K562 (cell line): ENCODE measurements at regions not wholly inside any gene's neighbourhood (a gene's known extent, or its start where the extent isn't known, plus 50 kb on each side); places are given as distances from the start of the nearest gene placed in this dataset.

Experiments
- ARID1B ChIP-seq: fragments of 450-650 bp; IDR thresholded peaks from 2 replicates; pipeline ENCODE4 v1.6.1; 2016; ENCODE audit warnings: antibody characterized with exemption, mild to moderate bottlenecking, inconsistent platforms
- ARID4B ChIP-seq: sonication (generic); formaldehyde crosslinking; IDR thresholded peaks from 2 replicates; pipeline ENCODE4 v1.8.0; 2022; ENCODE audit warnings: mild to moderate bottlenecking, missing genetic modification reagents
- CBX1 ChIP-seq: sonication (generic); IDR thresholded peaks from 2 replicates; pipeline ENCODE4 v1.6.1; 2016; ENCODE audit warnings: antibody characterized with exemption, low read depth, mild to moderate bottlenecking
- CREB3L1 ChIP-seq: fragments of 450-650 bp; IDR thresholded peaks from 2 replicates; pipeline ENCODE4 v1.6.1; 2014; ENCODE audit warnings: low read depth, mild to moderate bottlenecking, moderate library complexity, borderline replicate concordance
- FOXP4 ChIP-seq: sonication (generic); formaldehyde crosslinking; IDR thresholded peaks from 2 replicates; pipeline ENCODE4 v1.8.0; 2022; ENCODE audit warnings: mild to moderate bottlenecking, missing genetic modification reagents, borderline replicate concordance
- HLTF ChIP-seq: fragments of 450-650 bp; IDR thresholded peaks from 2 replicates; pipeline ENCODE4 v1.6.1; 2016
- HSF4 ChIP-seq: fragments of 250-450 bp; sonication (Bioruptor Pico); IDR thresholded peaks from 2 replicates; pipeline ENCODE4 v2.1.2; 2022; ENCODE audit warnings: mild to moderate bottlenecking, moderate library complexity, borderline replicate concordance
- MBD2 ChIP-seq: sonication (generic); IDR thresholded peaks from 2 replicates; pipeline ENCODE4 v1.6.1; 2016; ENCODE audit warnings: low read depth, borderline replicate concordance
- MCM7 ChIP-seq, 2 experiments: fragments of 450-650 bp; IDR thresholded peaks; 2 replicates each; pipeline ENCODE4 v1.6.1; 2016 to 2018
- PCBP1 ChIP-seq: fragments of 200-400 bp; formaldehyde crosslinking; IDR thresholded peaks from 2 replicates; pipeline ENCODE4 v1.6.1; 2018; ENCODE audit warnings: mild to moderate bottlenecking, low read depth, low read length; ENCODE audit not compliant: poor library complexity, severe bottlenecking
- PYGO2 ChIP-seq: fragments of 450-650 bp; IDR thresholded peaks from 2 replicates; pipeline ENCODE4 v1.6.1; 2016; ENCODE audit warnings: mild to moderate bottlenecking, missing genetic modification characterization, moderate library complexity, missing compliant biosample characterization
- SAFB ChIP-seq: fragments of 200-400 bp; formaldehyde crosslinking; IDR thresholded peaks from 2 replicates; pipeline ENCODE4 v1.6.1; 2017; ENCODE audit warnings: low read depth, low read length, borderline replicate concordance
- ZBTB11 ChIP-seq, 3 experiments: fragments of 200-800 bp in 1 of 3; fragments of 250-450 bp in 1 of 3; fragments of 450-650 bp in 1 of 3; sonication (Bioruptor Pico) in 1 of 3; sonication (Bioruptor generic) in 1 of 3; formaldehyde crosslinking in 1 of 3; IDR thresholded peaks; 2 replicates each; pipeline versions ENCODE4 v1.6.1 to v1.8.0; 2016 to 2022; ENCODE audit warnings: mild to moderate bottlenecking in 2 of 3, missing genetic modification characterization in 2 of 3, missing compliant biosample characterization in 1 of 3, moderate library complexity in 1 of 3
- ZBTB43 ChIP-seq: sonication (generic); formaldehyde crosslinking; IDR thresholded peaks from 2 replicates; pipeline ENCODE4 v1.8.0; 2023; ENCODE audit warnings: mild to moderate bottlenecking, missing genetic modification reagents
- ZNF717 ChIP-seq: fragments of 250-450 bp; sonication (Bioruptor Pico); IDR thresholded peaks from 2 replicates; pipeline ENCODE4 v1.5.0; 2021

- TF ChIP-seq PYGO2, result 0 out of 2 replicates have a peak, but pooled peaks have one; percentile 36
- TF ChIP-seq ZNF717 (CRISPR knock-in tag), result no peak
- TF ChIP-seq ZBTB11 (CRISPR knock-in tag; IDR thresholded peaks at IDR 0.05), result peak in 1 of 3 experiments; percentile 73; a peak in 2 of 6 replicates
- no peak for TF ChIP-seq ZBTB43 (CRISPR knock-in tag)
- TF ChIP-seq ARID4B, result no peak
- no peak for TF ChIP-seq HSF4 (CRISPR knock-in tag)
- TF ChIP-seq MBD2, result peak; percentile 7; the same call in 1 of the 2 replicates
- no peak for TF ChIP-seq PCBP1
- TF ChIP-seq CREB3L1, result no peak
- TF ChIP-seq MCM7 (IDR thresholded peaks at IDR 0.05), result no peak
- no peak for TF ChIP-seq SAFB
- TF ChIP-seq ARID1B, result no peak
- no peak for TF ChIP-seq FOXP4 (CRISPR knock-in tag)
- no peak for TF ChIP-seq HLTF
- TF ChIP-seq CBX1, result no peak; the same call in 1 of the 2 replicates
Measured at GRCh38 chr6:15090145-15090579, 155.7 kb upstream of the JARID2 start (continued).
